ENCODE measurements at regions not wholly inside any gene's neighbourhood (a gene's known extent, or its start where the extent isn't known, plus 50 kb on each side); places are given as distances from the start of the nearest gene placed in this dataset.

DNA sequence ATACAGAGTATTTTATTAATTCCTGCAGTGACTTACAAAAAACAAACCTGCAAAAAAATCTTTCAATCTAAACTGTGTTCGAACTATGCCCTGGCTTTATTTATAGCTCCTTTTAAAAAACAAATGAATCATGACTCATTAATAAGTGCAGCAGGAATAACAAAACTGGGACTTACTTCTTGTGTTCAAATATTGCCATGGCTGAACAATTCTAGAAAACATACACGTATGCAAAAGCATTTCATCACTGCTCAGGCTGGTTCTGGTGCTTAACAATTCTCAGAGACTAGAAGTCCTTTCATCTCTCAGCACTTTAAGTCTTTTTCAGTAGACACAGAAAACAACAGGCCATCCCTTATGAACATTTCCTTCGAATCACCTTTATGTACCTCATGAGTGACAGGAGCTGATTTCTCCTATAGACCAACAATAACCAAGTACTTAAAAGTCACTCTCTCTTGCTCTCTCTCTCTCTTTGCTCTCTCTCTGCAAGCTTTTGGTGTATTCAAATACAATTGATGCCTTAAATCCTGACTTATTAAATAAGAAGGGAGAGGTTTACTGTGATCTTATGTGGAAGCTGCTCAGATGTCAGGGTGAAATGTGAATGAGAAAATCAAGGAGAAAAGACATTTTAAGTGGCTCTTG is 268.8 kb downstream of the TTC8 start:
- no peak overlapping the region for H2AFZ ChIP-seq (ENCODE audit: low read depth, low read length)
- H3K27me3 ChIP-seq (ENCODE audit: insufficient read depth, low read depth, low read length): no peaks in the 10 kb centered on the region
- H4K20me1 ChIP-seq (ENCODE audit: insufficient read depth): no peaks in the 10 kb centered on the region
- peak overlapping the region; percentile 55 for H3K27ac ChIP-seq (ENCODE audit: low read length)
- no peak overlapping the region for H3K9ac ChIP-seq (ENCODE audit: low read length)
- peak; percentile 46 for TF ChIP-seq POLR2AphosphoS5 (IDR thresholded peaks at IDR 0.05)
- no peak for TF ChIP-seq RAD21 (conservative IDR thresholded peaks at IDR 0.05)
- TF ChIP-seq EZH2 (IDR thresholded peaks at IDR 0.05; ENCODE audit: borderline replicate concordance, insufficient read depth, low read length, poor library complexity, severe bottlenecking): no peak
- TF ChIP-seq EP300 (conservative IDR thresholded peaks at IDR 0.05; ENCODE audit: poor library complexity, severe bottlenecking): peak; percentile 78
- H3K4me2 ChIP-seq (ENCODE audit: low read length): no peak overlapping the region
- H3K36me3 ChIP-seq (ENCODE audit: insufficient read depth, low read length): no peaks in the 10 kb centered on the region
- no peaks in the 10 kb centered on the region for H3F3A ChIP-seq (ENCODE audit: insufficient read depth, low read length, poor library complexity, severe bottlenecking)
- no peaks in the 10 kb centered on the region for H3K79me2 ChIP-seq (replicated peaks; ENCODE audit: insufficient read depth, low read length)
- H3K9me2 ChIP-seq (ENCODE audit: insufficient read depth, low read length): no peaks in the 10 kb centered on the region
- no peaks in the 10 kb centered on the region for H3K9me3 ChIP-seq (ENCODE audit: low read length)
- no peak overlapping the region for H3K4me3 ChIP-seq (ENCODE audit: low read length)

DNA sequence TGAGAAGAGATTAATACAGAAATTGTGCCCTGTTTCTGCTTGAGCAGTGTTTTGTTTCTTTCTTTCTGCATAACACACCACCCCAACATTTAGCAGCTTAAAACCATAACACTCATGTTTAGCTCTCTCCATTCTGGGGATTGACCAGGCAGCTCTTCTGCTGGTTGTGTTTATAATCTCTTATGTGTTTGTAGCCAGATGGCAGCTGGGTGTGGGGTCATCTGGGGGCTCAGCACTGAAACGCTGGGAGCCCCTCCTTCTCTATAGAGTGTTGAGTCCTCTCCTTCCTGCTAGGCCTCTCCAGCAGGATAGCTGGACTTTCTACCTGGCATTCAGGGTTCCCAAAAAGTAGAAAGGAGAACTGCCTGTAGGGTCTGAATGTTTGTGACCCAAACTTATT is 270.6 kb downstream of the TTC8 start:
- Histone ChIP-seq H3K27me3 (ENCODE audit: insufficient read depth, low read depth, low read length) (no peaks in the 10 kb centered on the region), H3K9me3 (ENCODE audit: low read length) (no peaks in the 10 kb centered on the region), H3K4me3 (ENCODE audit: low read length) (no peak overlapping the region), H4K20me1 (ENCODE audit: insufficient read depth) (no peaks in the 10 kb centered on the region), H3K36me3 (ENCODE audit: insufficient read depth, low read length) (no peaks in the 10 kb centered on the region), H3K79me2 (replicated peaks; ENCODE audit: insufficient read depth, low read length) (no peaks in the 10 kb centered on the region), H3K9ac (ENCODE audit: low read length) (no peak overlapping the region), H3K4me2 (ENCODE audit: low read length) (no peak overlapping the region), H3K27ac (ENCODE audit: low read length) (no peak overlapping the region), H3K9me2 (ENCODE audit: insufficient read depth, low read length) (no peaks in the 10 kb centered on the region), H3F3A (ENCODE audit: insufficient read depth, low read length, poor library complexity, severe bottlenecking) (no peaks in the 10 kb centered on the region), H2AFZ (ENCODE audit: low read depth, low read length) (no peak overlapping the region)
- TF ChIP-seq EP300 (conservative IDR thresholded peaks at IDR 0.05; ENCODE audit: poor library complexity, severe bottlenecking) (no peak), TAF1 (IDR thresholded peaks at IDR 0.05; ENCODE audit: low read depth) (no peak), RAD21 (conservative IDR thresholded peaks at IDR 0.05) (no peak), EZH2 (IDR thresholded peaks at IDR 0.05; ENCODE audit: borderline replicate concordance, insufficient read depth, low read length, poor library complexity, severe bottlenecking) (no peak)
- TF ChIP-seq, protein P1, sequence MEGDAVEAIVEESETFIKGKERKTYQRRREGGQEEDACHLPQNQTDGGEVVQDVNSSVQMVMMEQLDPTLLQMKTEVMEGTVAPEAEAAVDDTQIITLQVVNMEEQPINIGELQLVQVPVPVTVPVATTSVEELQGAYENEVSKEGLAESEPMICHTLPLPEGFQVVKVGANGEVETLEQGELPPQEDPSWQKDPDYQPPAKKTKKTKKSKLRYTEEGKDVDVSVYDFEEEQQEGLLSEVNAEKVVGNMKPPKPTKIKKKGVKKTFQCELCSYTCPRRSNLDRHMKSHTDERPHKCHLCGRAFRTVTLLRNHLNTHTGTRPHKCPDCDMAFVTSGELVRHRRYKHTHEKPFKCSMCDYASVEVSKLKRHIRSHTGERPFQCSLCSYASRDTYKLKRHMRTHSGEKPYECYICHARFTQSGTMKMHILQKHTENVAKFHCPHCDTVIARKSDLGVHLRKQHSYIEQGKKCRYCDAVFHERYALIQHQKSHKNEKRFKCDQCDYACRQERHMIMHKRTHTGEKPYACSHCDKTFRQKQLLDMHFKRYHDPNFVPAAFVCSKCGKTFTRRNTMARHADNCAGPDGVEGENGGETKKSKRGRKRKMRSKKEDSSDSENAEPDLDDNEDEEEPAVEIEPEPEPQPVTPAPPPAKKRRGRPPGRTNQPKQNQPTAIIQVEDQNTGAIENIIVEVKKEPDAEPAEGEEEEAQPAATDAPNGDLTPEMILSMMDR (IDR thresholded peaks at IDR 0.05; ENCODE audit: poor library complexity, severe bottlenecking): no peak

DNA sequence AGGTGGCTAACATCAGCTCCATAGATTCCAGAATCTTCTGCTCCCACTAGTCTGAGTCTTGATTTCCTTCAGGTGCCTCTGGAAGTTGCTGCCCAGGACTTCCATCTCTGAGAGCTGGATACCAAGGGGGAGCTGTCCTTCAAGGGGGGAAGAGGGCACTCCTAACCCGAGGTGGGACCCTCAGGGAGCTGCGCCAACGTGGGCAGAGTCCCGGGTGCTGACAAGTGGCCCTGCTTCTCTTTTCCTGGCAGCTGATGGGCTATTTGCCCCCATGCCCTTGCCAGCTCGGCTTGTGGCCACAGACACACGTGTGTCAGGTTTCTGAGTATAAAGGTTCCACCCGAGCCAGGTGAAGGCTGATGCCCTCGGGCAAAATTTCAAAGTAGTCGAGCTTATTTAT is 272.5 kb downstream of the TTC8 start:
- H3K27ac ChIP-seq (ENCODE audit: low read length): no peak overlapping the region
- H3K4me2 ChIP-seq (ENCODE audit: low read length): no peak overlapping the region
- no peak overlapping the region for H2AFZ ChIP-seq (ENCODE audit: low read depth, low read length)
- no peaks in the 10 kb centered on the region for H3K79me2 ChIP-seq (replicated peaks; ENCODE audit: insufficient read depth, low read length)
- no peak overlapping the region for H3K9ac ChIP-seq (ENCODE audit: low read length)
- TF ChIP-seq EZH2 (IDR thresholded peaks at IDR 0.05; ENCODE audit: borderline replicate concordance, insufficient read depth, low read length, poor library complexity, severe bottlenecking): no peak
- no peak for TF ChIP-seq POLR2AphosphoS5 (IDR thresholded peaks at IDR 0.05)
- no peak for TF ChIP-seq EP300 (conservative IDR thresholded peaks at IDR 0.05; ENCODE audit: poor library complexity, severe bottlenecking)
- TF ChIP-seq SMC3 (conservative IDR thresholded peaks at IDR 0.05; ENCODE audit: poor library complexity): no peak
- no peak for TF ChIP-seq RAD21 (conservative IDR thresholded peaks at IDR 0.05)
- no peak for TF ChIP-seq MXI1 (conservative IDR thresholded peaks at IDR 0.05; ENCODE audit: poor library complexity, severe bottlenecking)
- no peaks in the 10 kb centered on the region for H3K9me2 ChIP-seq (ENCODE audit: insufficient read depth, low read length)
- no peaks in the 10 kb centered on the region for H3F3A ChIP-seq (ENCODE audit: insufficient read depth, low read length, poor library complexity, severe bottlenecking)
- H3K27me3 ChIP-seq (ENCODE audit: insufficient read depth, low read depth, low read length): no peaks in the 10 kb centered on the region
- H3K4me3 ChIP-seq (ENCODE audit: low read length): no peak overlapping the region
- no peaks in the 10 kb centered on the region for H3K36me3 ChIP-seq (ENCODE audit: insufficient read depth, low read length)
- no peaks in the 10 kb centered on the region for H3K9me3 ChIP-seq (ENCODE audit: low read length)
- no peaks in the 10 kb centered on the region for H4K20me1 ChIP-seq (ENCODE audit: insufficient read depth)

Measured in neural cell (in vitro differentiated cells).